Heart left ventricle (tissue), 16 donors: ENCODE measurements at regions not wholly inside any gene's neighbourhood (a gene's known extent, or its start where the extent isn't known, plus 50 kb on each side); places are given as distances from the start of the nearest gene placed in this dataset.

Experiments
- ATAC-seq, 4 donors: fragments of 200-7000 bp; cut with Tn5 transposase; one replicate each; pipeline ENCODE4 v1.9.1; 2020 to 2022; ENCODE audit warnings: moderate library complexity in 4 of 4, mild to moderate bottlenecking in 3 of 4, moderate number of reproducible peaks in 1 of 4
- DNase-seq, 5 donors: peaks; one replicate each; pipeline ENCODE4 v3.0.0-alpha.2; 2020
- H3K27ac ChIP-seq, 12 donors: fragments of 200-600 bp; sonication (generic) in 4 of 12; one replicate each; pipeline versions ENCODE4 v1.5.0 to v1.8.0; 2016 to 2022; ENCODE audit warnings: mild to moderate bottlenecking in 2 of 12
- H3K27me3 ChIP-seq, 9 donors: fragments of 200-600 bp; sonication (generic) in 2 of 9; one replicate each; pipeline versions ENCODE4 v1.5.1 to v1.8.0; 2016 to 2022; ENCODE audit warnings: mild to moderate bottlenecking in 3 of 9
- H3K36me3 ChIP-seq, 9 donors: fragments of 200-600 bp; sonication (generic) in 2 of 9; one replicate each; pipeline versions ENCODE4 v1.5.0 to v1.8.0; 2018 to 2022; ENCODE audit warnings: mild to moderate bottlenecking in 2 of 9
- H3K4me1 ChIP-seq, 12 donors: fragments of 200-600 bp; sonication (generic) in 4 of 12; one replicate each; pipeline versions ENCODE4 v1.5.0 to v1.8.0; 2016 to 2022; ENCODE audit warnings: mild to moderate bottlenecking in 3 of 12
- H3K4me3 ChIP-seq, 12 donors: fragments of 200-600 bp; sonication (generic) in 4 of 12; one replicate each; pipeline versions ENCODE4 v1.5.0 to v1.8.0; 2017 to 2022; ENCODE audit warnings: mild to moderate bottlenecking in 9 of 12, moderate library complexity in 4 of 12
- H3K9me3 ChIP-seq, 12 donors: fragments of 200-600 bp; sonication (generic) in 4 of 12; one replicate each; pipeline versions ENCODE4 v1.5.0 to v1.8.0; 2016 to 2022; ENCODE audit warnings: mild to moderate bottlenecking in 1 of 12
- CTCF ChIP-seq, 12 donors: fragments of 200-600 bp; sonication (generic) in 4 of 12; IDR thresholded peaks; one replicate each; pipeline versions ENCODE4 v1.5.0 to v1.8.0; 2018 to 2022; ENCODE audit warnings: antibody characterized with exemption in 12 of 12, mild to moderate bottlenecking in 5 of 12
- POLR2A ChIP-seq, 2 donors: fragments of 450-650 bp; IDR thresholded peaks; one replicate each; pipeline ENCODE4 v1.6.1; 2017; ENCODE audit warnings: antibody characterized with exemption in 2 of 2, mild to moderate bottlenecking in 2 of 2, moderate library complexity in 2 of 2
- WGBS, 4 donors: extraction: QIAGEN DNeasy Blood & Tissue Kit in 2 of 4; methylation state at CpG; one replicate each; pipeline versions ENCODE4 v1.1.5 to v1.1.7; 2013 to 2018; 5-methylcytosine and 5-hydroxymethylcytosine counted together
- intact Hi-C, 10 donors: fragments of 100-400 bp; cut with DNase I; formaldehyde crosslinking; loops; one replicate each; pipeline versions ENCODE4 v1.11.1 to v1.14.2; 2022
- donor health status: ischemic (EF 13 %, LVEDD 7.1; RV severe dilation, severe dysfunction).
- donor health status: healthy with polysubstance abuse.
- donor health status: DM: no; HTN: yes; CAD: no.
- donor health status: DM: no; HTN: no; CAD: no.
- donor health status: ischemic (EF 25% LVEDD 6.9; RV normal size, moderate dysfunction).
- donor health status: ischemic (EF 25% LVEDD 5.7; RV mildly dilated, moderate dysfunction).
- donor health status: healthy.
- donor health status: DM: yes; HTN: yes; CAD: no.
- donor health status: ischemic (EF 35%, LVEDD 5.7; RV mildly dilated, moderate dysfunction).
- donor health status: nonischemic (EF 11% LVEDD 7.7; RV severe dilation, severe dysfunction).
- donor health status: DM: yes; HTN: yes; CAD: no.
- donor health status: PGD.
- donor health status: ischemic (EF 29% LVEDD 5.4; RV normal size, mild dysfunction).
- donor health status: nonischemic (EF 23%, LVEDD 6.1; RV moderate dilation, normal function).

DNA sequence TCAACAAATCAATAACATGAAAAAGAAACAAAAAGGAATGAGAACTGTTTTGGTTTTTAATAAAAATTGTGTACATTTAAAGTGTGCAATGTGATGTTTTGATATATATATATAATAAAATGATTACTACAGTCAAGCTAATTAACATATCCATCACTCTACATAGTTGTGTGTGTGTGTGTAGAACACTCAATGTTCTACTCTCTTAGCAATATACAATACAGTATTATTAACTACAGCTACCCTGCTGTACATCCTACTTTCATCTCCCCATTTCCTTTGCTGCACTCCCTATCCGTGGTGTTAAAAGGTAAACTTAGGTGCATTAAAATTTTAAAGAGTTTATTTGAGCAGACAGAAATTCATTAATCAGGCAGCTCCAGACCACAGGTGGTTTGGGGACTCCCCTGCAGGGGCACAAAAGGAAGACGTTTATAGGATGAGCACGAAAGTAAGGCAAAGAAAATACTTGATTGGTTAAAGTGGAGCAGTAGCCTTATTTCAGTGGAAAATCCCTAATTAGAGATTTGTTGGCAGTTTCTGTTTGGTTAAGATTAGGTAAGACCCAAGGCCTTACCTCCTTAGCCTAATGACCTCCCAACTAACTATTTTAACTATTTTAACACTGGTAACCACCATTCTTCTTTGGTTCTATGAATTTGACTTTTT lies 61.8 kb upstream of the SNRK start:
- no peak overlapping the region for H3K27ac ChIP-seq
- ATAC-seq (no peak), DNase-seq (no peak)
- intact Hi-C loops: loop anchor here in 6 of 10 donors (5.0 to 10.0 kb wide), 4 partner anchors 60 to 280 kb away; partner anchors contain the start of gene SNRK (in 1 of the 6)
- peaks cover 0 to 2% (median 0%) of the 10 kb centered on the region in 12 donors for H3K4me1 ChIP-seq
- no peaks in the 10 kb centered on the region for H3K27me3 ChIP-seq
- H3K4me3 ChIP-seq: no peak overlapping the region
- WGBS, 4 donors: 75 to 85% (median 79%) methylated on average over 3 of the region's 3 CpGs
- no peak for TF ChIP-seq POLR2A (IDR thresholded peaks at IDR 0.05)
- no peak for TF ChIP-seq CTCF (IDR thresholded peaks at IDR 0.05)
- H3K9me3 ChIP-seq: peaks cover 0 to 34% (median 11%) of the 10 kb centered on the region in 12 donors
- H3K36me3 ChIP-seq: no peaks in the 10 kb centered on the region

- Histone ChIP-seq H3K27me3 (no peaks in the 10 kb centered on the region), H3K27ac (no peak overlapping the region), H3K4me3 (no peak overlapping the region), H3K9me3 (peaks cover 0 to 32% (median 11%) of the 10 kb centered on the region in 12 donors), H3K36me3 (no peaks in the 10 kb centered on the region), H3K4me1 (peaks cover 0 to 2% (median 0%) of the 10 kb centered on the region in 12 donors)
- 74 to 82% (median 76%) methylated on average over 3 of the region's 3 CpGs for WGBS, 4 donors
- peak; percentile 25 to 63 (median 46) for TF ChIP-seq CTCF (IDR thresholded peaks at IDR 0.05)
- TF ChIP-seq POLR2A (IDR thresholded peaks at IDR 0.05): no peak
- intact Hi-C loops: loop anchor here in 7 of 10 donors (2.0 to 10.0 kb wide), 5 partner anchors 61 to 281 kb away; partner anchors contain the start of gene SNRK (in 1 of the 7)
- no peak for DNase-seq
- ATAC-seq: no peak
Measured at GRCh38 chr3:43223670-43224364, 62.5 kb upstream of the SNRK start.

DNA sequence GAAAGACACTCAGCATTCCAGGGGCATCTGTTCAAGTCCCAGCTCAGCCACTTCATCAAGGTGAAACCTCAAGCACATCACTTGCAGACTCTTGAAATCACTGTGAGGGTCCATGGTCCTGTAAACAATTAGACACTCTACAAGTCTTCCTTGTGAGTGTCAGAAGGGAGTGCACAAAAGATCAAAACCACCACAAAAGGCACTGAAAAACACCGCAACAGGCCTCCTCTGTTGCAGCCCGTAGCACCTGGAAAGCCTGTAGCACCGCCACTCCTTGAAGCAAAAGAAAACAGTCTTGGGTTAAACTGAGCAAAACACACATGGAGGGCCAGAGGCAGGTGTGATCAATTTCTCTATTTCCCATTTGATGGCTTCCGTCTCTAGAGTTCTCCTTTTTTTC lies 63.8 kb upstream of the SNRK start:
- Histone ChIP-seq H3K27me3 (no peaks in the 10 kb centered on the region), H3K4me1 (peaks cover 0 to 9% (median 0%) of the 10 kb centered on the region in 12 donors), H3K27ac (no peak overlapping the region), H3K9me3 (peaks cover 0 to 20% (median 7%) of the 10 kb centered on the region in 12 donors), H3K4me3 (no peak overlapping the region), H3K36me3 (no peaks in the 10 kb centered on the region)
- 93 to 97% (median 95%) methylated on average over 4 of the region's 4 CpGs for WGBS, 4 donors
- intact Hi-C loops: loop anchor here in 7 of 10 donors (2.0 to 10.0 kb wide), 5 partner anchors 62 to 282 kb away; partner anchors contain the start of gene SNRK (in 1 of the 7)
- DNase-seq: no peak
- ATAC-seq: no peak
- TF ChIP-seq CTCF (IDR thresholded peaks at IDR 0.05) (no peak), POLR2A (IDR thresholded peaks at IDR 0.05) (no peak)

- intact Hi-C loops: loop anchor here in 6 of 10 donors (5.0 to 10.0 kb wide), 4 partner anchors 64 to 284 kb away; partner anchors contain the start of gene SNRK (in 1 of the 6)
- no peak for ATAC-seq
- WGBS, 4 donors: 65 to 80% (median 68%) methylated on average over 5 to 6 of the region's 6 CpGs
Measured at GRCh38 chr3:43221076-43221475, 65.3 kb upstream of the SNRK start.

More at GRCh38 chr3:43221076-43221475, 65.3 kb upstream of the SNRK start:
- Histone ChIP-seq H3K27me3 (no peaks in the 10 kb centered on the region), H3K4me3 (no peak overlapping the region), H3K36me3 (no peaks in the 10 kb centered on the region), H3K9me3 (peaks cover 0 to 14% (median 0%) of the 10 kb centered on the region in 12 donors), H3K27ac (no peak overlapping the region), H3K4me1 (peaks cover 0 to 15% (median 0%) of the 10 kb centered on the region in 12 donors)
- DNase-seq: no peak
- no peak for TF ChIP-seq POLR2A (IDR thresholded peaks at IDR 0.05)
- TF ChIP-seq CTCF (IDR thresholded peaks at IDR 0.05): no peak
